GM19240 (cell line): ENCODE measurements at regions not wholly inside any gene's neighbourhood (a gene's known extent, or its start where the extent isn't known, plus 50 kb on each side); places are given as distances from the start of the nearest gene placed in this dataset.

ENCODE experiments used
- DNase-seq: peaks from one replicate; pipeline ENCODE4 v3.0.0; 2011; ENCODE audit warnings: low spot score; ENCODE audit not compliant: insufficient read length

- DNase-seq: no peak
Measured at GRCh38 chr4:126725906-126726305, 906.9 kb upstream of the INTU start.

GRCh38 chr4:126727461-126727860, 905.3 kb upstream of the INTU start:
- no peak for DNase-seq

- no peak for DNase-seq
Measured at GRCh38 chr4:126731062-126731461, 901.7 kb upstream of the INTU start.

- DNase-seq: no peak
Measured at GRCh38 chr4:126733301-126733700, 899.5 kb upstream of the INTU start.

GRCh38 chr4:126734465-126734864, 898.3 kb upstream of the INTU start:
- DNase-seq: no peak

- DNase-seq: no peak
Measured at GRCh38 chr4:126735294-126736132, 897.2 kb upstream of the INTU start.

- no peak for DNase-seq
Measured at GRCh38 chr4:126736133-126736518, 896.6 kb upstream of the INTU start.

- DNase-seq: no peak
Measured at GRCh38 chr4:126737899-126738526, 894.7 kb upstream of the INTU start.

- DNase-seq: no peak
Measured at GRCh38 chr4:126738527-126738923, 894.2 kb upstream of the INTU start.

GRCh38 chr4:126738926-126739325, 893.8 kb upstream of the INTU start:
- no peak for DNase-seq

GRCh38 chr4:126740687-126741086, 892.1 kb upstream of the INTU start:
- no peak for DNase-seq

- DNase-seq: no peak
Measured at GRCh38 chr4:126742048-126742447, 890.7 kb upstream of the INTU start.

- DNase-seq: no peak
Measured at GRCh38 chr4:126742885-126743284, 889.9 kb upstream of the INTU start.

- DNase-seq: no peak
Measured at GRCh38 chr4:126748736-126749135, 884.0 kb upstream of the INTU start.

- no peak for DNase-seq
Measured at GRCh38 chr4:126750723-126751122, 882.0 kb upstream of the INTU start.

- DNase-seq: no peak
Measured at GRCh38 chr4:126752126-126752525, 880.6 kb upstream of the INTU start.

GRCh38 chr4:126752702-126753101, 880.1 kb upstream of the INTU start:
- no peak for DNase-seq

GRCh38 chr4:126753592-126753991, 879.2 kb upstream of the INTU start:
- no peak for DNase-seq

GRCh38 chr4:126755506-126755905, 877.3 kb upstream of the INTU start:
- DNase-seq: no peak

- DNase-seq: no peak
Measured at GRCh38 chr4:126756050-126756829, 876.5 kb upstream of the INTU start.

GRCh38 chr4:126757219-126757618, 875.5 kb upstream of the INTU start:
- DNase-seq: no peak

- DNase-seq: no peak
Measured at GRCh38 chr4:126758493-126758892, 874.3 kb upstream of the INTU start.
